PC-3 (cell line): ENCODE measurements at regions not wholly inside any gene's neighbourhood (a gene's known extent, or its start where the extent isn't known, plus 50 kb on each side); places are given as distances from the start of the nearest gene placed in this dataset.

ENCODE experiments used
- EZH2 ChIP-seq: fragments of 300-600 bp; sonication (generic); IDR thresholded peaks from one replicate; pipeline ENCODE4 v1.6.1; 2017; ENCODE audit warnings: antibody characterized with exemption, mild to moderate bottlenecking, low read length; ENCODE audit not compliant: unreplicated experiment
- EZH2phosphoT487 ChIP-seq: fragments of 300-600 bp; sonication (generic); IDR thresholded peaks from 2 replicates; pipeline ENCODE4 v1.6.1; 2018; ENCODE audit warnings: mild to moderate bottlenecking, antibody characterized with exemption, low read length, borderline replicate concordance
- TF ChIP-seq, protein P1 (sequence below): fragments of 300-600 bp; sonication (generic); conservative IDR thresholded peaks from 2 replicates; pipeline ENCODE4 v1.5.1; 2017; ENCODE audit warnings: antibody characterized with exemption, low read depth, mild to moderate bottlenecking, low read length

DNA sequence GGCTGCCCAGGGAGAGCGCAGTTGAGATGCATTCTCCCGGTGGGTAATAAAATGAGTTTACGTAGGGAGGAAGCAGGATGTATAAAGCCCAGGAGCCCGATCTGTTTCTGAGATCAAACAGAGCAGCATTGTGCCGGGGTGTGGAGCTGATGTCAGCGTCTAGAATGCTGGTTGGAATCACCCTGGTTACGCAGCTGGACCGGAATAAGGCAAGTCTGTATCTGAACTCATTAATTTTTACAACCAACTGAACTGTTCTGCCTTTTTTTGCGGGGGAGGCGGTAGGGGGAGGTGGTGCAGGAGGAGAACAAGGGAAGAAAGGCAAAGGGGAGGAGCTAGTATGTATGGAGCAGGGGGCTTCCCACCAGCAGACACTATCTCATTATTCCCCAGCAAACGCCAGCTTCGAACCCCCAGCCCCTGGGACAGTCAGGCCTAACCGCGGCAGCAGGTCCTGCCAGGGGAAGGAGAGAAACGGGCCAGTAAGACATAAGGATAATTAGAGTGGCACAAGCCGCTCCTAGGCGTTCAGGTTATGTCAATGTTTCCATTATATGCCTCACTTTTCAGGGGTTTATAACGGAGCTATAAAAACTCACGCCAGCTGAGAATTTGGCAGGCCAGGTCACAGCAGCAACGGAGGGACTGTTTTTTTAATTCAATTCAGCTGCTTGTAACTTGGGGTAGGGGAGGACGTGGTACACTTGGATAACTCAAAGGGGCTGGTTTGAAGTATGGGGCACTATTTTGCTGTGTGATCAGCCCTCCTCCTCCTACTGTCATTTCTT lies 175.3 kb upstream of the HES1 start:
- TF ChIP-seq, protein P1, sequence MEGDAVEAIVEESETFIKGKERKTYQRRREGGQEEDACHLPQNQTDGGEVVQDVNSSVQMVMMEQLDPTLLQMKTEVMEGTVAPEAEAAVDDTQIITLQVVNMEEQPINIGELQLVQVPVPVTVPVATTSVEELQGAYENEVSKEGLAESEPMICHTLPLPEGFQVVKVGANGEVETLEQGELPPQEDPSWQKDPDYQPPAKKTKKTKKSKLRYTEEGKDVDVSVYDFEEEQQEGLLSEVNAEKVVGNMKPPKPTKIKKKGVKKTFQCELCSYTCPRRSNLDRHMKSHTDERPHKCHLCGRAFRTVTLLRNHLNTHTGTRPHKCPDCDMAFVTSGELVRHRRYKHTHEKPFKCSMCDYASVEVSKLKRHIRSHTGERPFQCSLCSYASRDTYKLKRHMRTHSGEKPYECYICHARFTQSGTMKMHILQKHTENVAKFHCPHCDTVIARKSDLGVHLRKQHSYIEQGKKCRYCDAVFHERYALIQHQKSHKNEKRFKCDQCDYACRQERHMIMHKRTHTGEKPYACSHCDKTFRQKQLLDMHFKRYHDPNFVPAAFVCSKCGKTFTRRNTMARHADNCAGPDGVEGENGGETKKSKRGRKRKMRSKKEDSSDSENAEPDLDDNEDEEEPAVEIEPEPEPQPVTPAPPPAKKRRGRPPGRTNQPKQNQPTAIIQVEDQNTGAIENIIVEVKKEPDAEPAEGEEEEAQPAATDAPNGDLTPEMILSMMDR: no peak
- no peak for TF ChIP-seq EZH2phosphoT487
- no peak for TF ChIP-seq EZH2
